HG02571 (cell line): ENCODE measurements at regions not wholly inside any gene's neighbourhood (a gene's known extent, or its start where the extent isn't known, plus 50 kb on each side); places are given as distances from the start of the nearest gene placed in this dataset.

Source experiments
- ATAC-seq: cut with Tn5 transposase; IDR thresholded peaks from one replicate; pipeline ENCODE4 v1.9.1; 2021; ENCODE audit warnings: mild to moderate bottlenecking, moderate library complexity; ENCODE audit not compliant: unreplicated experiment

DNA sequence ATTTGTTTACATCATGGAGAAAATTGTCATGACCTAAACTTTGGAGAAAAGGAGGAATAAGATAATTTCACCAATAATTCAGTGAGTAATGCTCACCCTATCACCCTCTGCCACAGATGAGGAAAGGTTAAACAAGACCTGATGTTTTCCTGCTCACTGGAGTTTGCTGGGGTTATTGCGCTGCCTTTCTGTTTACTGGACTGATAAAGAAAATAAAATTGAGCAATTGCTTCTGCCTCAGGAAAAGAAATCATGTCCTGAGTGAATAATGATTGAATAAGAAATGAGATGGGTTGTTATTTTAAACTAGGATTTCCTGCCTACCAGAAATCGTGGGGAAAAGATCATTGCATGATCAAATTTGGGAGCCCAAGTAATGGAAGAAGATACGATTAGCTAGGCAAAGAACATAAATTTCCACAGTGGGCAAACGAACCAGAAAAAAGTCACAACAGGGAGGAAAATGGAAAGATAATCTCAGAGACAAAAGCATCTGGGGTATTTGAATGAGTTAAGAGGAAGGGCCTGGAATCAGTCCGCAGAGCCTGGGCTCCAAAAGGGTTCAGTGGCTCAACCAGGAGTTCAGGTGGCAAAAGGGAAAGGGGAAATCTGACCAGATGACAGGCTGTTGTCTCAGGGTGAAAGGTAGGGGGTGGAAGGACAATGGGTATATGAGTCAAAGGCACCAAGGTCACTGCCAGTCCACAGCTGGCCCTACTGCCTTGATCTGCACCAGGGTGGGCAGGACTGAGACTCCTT is 146.8 kb downstream of the FAM43A start:
- ATAC-seq: no peak

DNA sequence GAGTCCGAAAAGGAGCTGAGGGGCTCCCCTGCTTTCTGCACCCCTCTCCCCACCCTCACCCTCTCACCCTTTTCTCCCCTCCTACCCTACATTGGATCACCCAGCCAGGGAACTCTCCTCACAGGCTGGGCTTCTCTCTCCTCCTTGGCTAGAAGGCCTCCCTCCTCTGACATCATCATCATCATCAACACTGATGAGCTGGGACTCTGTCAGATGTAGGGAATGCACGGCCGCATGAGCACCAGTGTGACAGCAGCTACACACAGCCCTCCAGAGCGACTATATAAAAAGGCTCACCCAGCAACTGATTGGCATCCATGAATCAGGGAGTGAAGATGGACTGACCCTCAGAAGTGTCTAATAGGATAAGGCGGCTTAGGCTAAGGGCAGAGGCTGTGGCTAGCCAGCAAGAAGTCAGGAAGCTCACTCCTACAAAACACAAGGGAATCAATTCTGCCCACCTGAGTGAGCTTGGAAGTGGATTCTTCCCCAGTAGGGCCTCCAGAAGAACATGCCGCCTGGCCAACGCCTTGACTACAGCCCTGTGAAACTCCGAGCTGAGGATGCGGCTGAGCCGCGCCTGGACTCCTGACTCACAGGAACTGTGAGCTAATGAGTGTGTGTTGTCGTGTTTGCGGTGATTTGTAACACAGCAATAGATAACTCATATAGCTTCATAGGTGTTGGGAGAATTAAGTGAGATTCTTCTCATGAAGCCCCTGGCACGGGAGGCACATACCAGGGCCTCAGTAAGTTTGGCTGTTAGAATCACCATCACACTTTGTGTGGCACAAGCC is 147.6 kb downstream of the FAM43A start:
- no peak for ATAC-seq

DNA sequence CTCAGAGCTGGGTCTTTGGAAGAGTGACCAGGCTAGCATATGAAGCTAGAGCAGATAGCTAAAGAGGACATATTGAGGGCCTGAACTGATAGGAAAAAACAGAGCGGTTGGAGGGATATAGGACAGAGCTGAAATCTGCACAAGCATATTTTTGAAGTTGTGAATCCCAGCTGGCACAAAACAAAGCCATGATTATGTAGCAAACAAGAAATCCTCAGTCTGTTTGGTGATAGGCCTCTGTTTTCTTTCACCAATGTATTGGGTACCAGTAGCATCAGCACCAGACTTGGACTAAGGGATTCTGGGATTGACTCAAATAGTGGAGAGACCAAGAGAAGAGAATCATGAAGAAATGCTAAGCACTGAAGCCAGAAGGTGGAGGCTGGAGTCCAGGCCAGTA is 151.0 kb downstream of the FAM43A start:
- no peak for ATAC-seq

DNA sequence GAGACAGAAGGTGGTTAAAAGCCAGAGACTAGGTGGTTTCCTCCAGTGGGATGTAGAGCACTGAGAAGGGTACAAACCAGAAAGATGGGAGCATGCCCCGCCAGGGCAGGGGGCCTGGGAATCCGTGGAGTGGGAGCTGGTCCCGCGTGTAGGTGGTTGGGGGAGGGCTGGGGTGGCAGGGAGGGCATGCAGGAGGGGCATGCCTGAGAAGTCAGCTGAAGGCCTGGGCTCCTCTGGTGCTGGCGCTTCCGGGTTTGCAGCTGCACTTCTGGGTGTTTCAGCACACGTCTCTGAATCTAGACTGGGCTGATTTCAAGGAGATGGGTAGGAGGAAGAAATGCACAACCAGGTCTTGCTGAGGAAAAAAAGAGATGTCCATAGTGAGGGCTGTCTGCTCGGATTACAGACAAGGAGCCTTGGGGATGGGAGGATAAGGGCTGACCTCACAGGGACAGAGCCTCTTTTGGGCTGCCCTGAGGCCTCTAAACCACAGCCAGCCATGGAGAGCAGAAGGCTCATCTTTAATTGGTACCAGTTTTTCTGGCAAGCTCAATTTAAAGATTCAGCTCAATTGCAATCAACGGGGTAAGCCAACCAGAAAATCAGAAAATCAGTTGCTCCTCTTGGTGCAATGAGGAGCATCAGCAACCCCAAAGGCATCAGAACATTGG is 151.9 kb downstream of the FAM43A start:
- no peak for ATAC-seq

DNA sequence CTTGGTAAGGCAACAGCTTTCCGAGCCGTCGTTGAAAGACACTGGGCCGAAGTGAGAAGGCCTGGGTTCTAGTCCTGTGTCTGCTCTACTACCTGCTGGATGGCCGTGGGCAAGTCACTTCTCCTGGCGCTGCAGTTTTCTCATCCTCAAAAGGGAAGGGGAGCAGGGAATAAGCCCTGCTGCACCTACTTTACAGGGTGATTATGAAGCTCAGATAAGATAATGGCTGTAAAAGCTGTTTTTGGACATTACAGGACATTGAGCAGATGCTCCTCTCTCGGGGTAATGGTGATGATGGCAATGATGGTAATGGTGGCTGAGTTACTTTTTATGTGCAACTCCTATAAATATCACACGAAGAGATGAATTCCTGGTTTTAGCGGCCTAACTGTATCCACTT is 152.6 kb downstream of the FAM43A start:
- ATAC-seq: no peak

DNA sequence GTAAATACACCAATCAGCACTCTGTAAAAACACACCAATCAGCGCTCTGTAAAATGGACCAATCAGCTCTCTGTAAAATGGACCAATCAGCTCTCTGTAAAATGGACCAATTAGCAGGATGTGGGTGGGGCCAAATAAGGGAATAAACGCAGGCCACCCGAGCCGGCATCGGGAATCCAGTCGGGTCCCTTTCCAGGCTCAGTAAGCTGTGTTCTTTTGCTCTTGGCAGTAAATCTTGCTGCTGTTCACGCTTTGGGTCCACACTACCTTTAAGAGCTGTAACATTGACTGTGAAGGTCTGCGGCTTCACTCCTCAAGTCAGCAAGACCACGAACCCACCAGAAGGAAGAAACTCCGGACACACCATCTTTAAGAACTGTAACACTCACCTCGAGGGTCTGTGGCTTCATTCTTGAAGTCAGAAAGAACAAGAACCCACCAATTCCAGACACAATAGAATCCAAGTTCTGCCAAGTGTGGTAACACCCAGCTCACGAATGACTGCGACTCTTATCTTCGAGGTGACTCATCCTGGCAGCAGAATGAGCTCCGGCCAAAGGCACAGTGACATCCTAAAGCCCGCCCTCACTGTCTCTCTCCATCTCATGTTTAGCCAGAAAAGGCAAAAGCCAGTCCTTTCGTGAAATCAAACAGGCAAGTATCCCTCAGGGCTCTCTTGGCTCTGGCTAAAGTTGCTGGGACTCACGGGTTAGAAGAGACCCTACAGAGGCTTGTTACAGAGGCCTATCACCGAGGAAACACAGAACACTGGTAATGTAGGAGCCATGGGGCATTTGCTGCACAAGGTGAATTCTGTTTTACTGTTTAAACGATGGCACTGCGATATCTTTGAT is 155.2 kb downstream of the FAM43A start:
- no peak for ATAC-seq

DNA sequence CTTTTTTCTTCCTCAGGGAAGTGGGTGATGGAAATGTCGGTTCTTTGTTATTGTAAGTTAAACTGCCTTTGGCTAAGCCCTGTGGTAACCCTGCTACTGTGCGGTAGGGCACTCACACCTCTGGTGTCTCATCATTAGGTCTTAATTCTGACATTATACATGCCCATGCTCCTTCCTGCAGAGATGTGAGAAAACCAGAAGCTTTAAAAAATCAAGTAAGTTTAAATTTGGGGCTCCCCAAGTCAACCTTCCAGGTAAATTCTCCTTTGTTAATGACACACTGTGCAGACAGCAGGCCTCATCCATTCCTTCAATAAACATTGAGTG is 155.8 kb downstream of the FAM43A start:
- no peak for ATAC-seq

DNA sequence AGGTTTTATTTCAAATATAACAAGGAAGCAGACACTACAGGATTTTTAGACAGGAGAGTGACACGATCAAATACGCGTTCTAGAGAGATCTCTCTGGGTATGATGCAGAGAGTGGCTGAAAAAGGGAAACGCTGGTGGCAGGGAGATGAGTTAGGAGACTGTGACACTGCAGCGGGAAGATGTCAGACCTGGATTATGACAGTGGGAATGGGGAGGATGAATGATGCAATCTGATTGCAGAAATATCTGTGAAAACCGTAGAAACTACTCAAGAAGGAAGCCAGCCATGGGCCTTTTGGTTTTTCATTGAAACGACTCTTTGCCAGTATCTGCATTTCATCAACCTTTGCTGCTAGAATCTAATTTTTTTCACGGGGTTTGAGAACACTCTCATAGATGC is 157.9 kb downstream of the FAM43A start:
- ATAC-seq: no peak

DNA sequence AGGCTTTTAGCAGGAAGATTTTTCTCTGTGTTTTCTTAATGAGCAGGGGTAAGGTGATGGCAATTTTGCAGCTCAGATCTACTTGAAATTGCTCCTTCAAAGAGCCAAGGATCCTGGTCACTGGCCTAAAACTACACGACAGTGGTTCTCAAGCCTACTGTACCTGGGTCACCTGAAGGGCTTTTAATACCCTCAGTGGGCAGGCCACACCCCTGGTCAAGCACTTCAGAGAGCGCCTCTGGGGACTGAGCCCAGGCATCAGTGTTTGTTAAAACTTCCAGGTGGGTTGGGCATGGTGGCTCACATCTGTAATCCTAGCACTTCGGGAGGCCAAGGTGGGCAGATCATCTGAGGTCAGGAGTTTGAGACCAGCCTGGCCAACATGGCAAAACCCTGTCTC is 158.4 kb downstream of the FAM43A start:
- no peak for ATAC-seq

DNA sequence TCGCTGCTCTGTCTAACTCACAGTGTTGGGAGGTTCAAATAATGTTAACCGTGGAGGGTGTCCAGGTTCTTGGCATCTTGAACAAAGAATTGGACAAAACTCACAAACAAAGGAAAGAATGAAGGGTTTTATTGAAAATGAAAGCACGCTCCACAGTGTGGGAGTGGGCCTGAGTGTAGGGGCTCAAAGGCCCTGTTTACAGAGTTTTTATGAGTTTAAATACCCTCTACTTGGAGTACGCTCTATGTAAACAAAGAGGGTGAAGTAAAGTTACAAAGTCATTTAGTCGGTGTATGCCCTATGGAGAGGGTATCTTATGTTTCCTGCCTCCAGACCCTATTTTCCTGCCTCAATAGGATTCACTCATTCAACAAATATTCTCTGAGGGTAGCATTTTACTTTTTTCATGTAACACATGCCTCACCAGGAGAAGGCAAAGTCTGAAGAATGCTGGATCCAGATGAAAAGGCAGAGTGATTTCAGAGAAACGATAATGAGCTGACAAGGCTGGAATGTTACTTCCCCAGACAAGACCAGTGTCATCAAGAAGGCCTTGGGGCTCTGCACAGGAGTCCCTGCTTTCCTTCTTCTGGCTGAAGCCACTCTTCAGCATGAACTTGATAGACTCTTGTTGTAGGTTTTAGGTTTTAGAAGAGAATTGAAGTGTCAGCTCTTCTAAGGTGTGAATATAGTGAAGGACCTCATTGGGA is 163.6 kb downstream of the FAM43A start:
- ATAC-seq: no peak

DNA sequence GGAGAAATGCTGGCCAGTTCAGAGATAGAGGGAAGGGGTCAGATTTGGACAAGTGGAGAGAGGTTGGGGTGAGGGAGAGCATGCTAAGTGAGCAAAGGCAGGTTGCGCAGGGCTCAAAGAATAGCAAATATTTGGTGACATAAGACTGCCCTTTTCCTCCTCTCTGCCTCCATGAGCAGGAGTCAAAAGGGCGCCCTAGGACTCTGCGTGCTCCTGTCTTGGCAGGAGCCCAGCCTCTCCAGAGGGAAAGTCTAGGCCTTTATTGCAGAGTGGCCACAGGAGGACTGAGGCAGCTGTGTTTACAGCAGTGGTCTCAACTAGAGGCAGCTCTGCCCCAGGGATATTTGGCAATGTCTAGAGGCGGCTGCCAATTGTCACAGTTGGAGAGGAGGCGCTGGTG is 165.6 kb downstream of the FAM43A start:
- ATAC-seq: no peak

DNA sequence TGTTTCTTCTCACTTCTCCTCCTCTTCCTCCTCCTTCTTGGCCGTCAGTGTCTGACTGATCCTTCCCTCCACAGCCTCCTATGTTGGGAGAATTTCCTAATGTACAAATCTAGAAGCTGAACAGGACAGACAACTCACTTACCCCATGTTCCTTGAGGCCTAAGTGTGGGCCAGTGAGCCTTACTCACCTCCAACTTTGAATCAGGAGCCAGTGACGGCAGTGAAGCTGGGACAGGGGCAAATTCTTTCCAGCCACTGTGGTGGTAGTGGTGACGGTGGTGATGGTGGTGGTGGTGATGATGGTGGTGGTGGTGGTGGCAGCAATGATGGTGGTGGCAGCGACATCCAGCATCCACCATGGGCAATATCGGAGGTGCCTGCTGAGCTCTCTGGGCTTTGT is 166.3 kb downstream of the FAM43A start:
- ATAC-seq: no peak

DNA sequence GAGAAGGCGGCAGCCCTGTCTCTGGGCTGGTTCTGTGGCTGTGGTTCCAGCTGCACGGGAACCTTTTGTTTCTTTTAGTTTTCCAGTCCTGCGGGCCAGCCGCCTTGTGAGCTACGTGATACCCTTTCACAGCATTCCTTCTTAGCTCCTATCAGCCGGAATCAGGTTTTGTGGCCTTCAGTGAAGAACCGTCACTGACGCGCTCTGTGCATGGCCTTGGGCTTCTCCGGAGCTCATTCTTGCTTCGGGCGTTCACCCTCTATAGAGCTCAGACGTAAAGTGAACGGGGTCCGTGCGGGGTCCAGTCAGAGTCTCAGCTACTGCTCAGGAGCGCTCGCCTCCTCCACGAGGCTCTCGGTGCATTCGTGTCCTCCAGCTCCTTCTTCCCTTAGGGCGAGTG is 166.7 kb downstream of the FAM43A start:
- no peak for ATAC-seq

DNA sequence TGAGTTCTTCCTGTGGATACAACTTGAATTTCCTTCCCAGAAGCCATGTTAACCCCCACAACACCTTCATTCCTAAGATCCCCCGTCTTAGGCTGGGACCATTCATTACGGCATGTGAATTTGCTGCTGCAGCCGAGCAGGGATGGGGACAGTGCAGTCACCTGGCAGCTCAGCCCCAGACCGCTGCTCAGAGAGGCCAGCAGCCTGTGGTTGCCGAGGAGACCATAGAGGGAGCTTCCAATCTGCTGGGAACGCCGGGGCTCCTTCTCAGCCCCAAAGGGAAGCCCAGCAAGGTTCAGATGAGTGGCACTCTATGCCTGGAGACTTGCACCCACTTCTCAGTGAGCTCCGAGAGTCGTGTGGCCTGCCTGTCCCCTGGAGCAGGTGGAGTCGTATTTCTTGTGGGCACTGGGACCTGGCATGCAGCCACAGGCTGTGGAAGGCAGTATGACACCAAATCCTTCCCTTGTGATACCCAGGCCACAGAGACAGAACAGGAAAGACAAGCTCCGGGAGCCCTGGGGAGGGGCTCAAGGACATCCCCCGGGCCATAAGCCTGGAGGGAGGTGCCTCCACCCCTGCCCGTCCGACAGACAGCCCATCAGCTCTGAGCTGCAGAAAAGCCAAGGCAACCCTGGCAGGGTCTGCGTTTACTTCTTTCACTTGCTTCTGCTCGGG is 167.3 kb downstream of the FAM43A start:
- ATAC-seq: no peak

DNA sequence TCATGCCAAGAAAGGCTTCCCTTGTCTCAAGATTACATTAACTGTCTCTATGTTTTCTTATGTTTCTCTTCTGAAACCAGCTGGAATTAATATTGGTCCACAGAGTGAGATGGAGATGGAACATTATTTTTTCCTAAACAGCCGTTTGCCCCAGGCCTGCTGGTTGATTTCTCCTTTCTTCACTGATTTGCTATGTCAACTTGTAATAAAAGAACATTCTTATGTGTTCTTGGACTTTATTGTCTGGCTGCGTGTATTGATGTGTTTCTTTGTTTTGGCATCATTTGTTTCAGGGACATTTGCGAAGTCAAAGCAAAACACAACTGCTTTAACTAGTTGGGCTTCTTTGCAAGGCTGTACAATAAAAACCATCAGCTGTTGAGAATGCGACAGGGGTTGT is 168.5 kb downstream of the FAM43A start:
- ATAC-seq: no peak

DNA sequence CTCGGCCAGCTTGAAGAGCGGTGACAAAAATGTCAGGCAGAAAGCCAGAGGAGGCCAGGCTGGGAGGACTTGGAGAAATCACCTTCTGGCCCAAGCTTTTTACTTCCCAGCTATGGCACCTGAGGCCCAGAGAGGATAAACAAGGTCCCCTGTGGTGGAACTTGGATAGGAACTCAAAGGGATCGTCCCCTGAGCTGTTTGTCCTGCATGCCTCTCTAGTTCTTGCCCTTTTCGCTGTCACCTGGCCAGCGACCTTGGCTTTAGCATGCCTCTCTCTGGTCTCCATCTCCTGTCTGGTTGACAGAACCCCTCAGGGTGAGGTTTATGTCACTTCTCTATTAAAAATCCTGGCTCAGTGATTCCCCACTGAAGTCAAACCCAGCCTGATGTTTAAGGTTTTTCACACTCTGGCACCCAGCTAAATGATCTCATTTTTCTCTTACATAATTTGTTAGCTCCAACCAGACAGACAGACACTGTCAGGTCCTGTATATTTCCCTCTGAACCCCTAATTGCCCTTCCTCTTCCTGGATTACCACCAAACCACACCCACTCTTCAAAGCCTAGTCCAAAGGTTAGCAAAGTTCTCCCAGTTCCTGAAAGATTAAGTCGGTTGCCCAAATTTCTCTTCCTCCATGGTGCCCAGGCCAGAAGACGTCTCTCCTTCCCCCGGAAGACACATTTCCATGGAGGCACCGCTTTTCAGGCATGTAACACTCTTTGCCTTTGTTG is 169.1 kb downstream of the FAM43A start:
- ATAC-seq: no peak

DNA sequence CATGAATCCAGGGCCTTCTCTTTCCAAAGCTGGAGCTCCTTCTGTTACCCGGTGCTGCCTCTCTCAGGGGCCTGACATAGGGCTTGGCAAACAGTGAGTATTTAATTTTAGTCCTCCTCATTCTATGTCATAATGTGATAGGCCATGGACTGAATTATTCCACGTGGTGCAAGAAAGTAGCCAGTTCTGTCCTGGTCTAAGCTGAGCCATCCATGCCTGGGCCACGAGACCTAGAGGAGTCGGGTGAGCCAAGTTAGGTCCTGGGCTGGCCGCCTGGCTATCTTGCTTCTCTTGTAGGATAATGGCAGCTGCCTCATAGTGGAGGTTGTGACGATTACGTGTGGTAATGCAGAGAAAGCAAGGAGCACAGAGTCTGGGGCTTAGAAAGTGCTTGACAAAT is 170.6 kb downstream of the FAM43A start:
- ATAC-seq: no peak

DNA sequence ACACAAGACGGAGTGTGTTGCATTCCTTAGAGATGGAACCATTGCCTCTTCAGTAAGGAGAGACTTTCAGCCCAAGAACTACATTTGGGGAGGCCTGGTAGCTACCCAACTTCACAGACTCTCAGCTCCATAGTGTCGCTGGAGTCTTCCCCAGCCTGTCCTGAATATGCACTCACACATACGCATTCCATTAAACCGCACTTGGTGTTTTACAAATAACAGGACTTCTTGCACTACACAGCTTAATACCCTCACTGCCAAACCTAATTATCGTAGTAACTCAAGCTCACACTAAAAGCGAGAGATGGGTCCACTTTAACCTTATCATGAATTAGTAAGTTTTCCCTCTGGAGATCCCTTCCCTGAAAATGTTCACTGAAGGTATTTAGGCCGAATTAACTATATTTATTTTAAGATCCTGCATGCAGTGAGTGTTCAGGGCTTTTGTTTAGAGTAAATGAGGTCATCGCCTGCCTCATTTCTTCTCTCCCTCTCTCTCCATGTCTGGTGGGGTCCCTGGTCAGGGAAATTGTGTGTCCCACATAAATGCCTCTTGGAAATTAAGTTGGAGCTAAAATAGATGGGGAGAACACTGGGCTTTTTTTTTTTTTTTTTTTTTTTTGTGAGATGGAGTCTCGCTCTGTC is 171.9 kb downstream of the FAM43A start:
- no peak for ATAC-seq

DNA sequence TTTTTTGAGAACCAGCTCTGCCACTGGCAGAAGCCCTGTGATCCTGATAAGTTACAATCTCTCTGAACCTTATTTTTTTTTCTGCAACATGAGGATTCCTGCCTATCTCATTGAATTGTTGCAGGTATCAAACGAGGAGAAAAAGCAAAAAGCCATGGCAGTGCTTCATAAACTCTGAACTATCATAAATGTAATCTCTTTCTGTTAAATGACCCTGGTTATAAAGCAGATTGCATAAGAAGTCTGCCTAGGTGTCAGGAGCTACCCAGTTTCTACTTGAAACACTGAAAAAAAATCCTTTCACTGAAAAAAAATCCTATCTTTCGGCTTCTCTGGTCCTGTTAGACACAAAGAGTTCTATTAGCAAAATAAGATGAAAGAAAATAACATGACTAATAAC is 172.7 kb downstream of the FAM43A start:
- ATAC-seq: no peak
